Skin of body (tissue), 1 donor: ENCODE measurements at regions not wholly inside any gene's neighbourhood (a gene's known extent, or its start where the extent isn't known, plus 50 kb on each side); places are given as distances from the start of the nearest gene placed in this dataset.

Experiments
- DNase-seq: peaks from one replicate; lab custom pipeline; 2025; lab: John Stamatoyannopoulos, UW

GRCh38 chr20:51100617-51101016 is 77.7 kb upstream of the KCNG1 start:
- DNase-seq: no peak

GRCh38 chr20:51098284-51098810 is 75.4 kb upstream of the KCNG1 start:
- no peak for DNase-seq

DNA sequence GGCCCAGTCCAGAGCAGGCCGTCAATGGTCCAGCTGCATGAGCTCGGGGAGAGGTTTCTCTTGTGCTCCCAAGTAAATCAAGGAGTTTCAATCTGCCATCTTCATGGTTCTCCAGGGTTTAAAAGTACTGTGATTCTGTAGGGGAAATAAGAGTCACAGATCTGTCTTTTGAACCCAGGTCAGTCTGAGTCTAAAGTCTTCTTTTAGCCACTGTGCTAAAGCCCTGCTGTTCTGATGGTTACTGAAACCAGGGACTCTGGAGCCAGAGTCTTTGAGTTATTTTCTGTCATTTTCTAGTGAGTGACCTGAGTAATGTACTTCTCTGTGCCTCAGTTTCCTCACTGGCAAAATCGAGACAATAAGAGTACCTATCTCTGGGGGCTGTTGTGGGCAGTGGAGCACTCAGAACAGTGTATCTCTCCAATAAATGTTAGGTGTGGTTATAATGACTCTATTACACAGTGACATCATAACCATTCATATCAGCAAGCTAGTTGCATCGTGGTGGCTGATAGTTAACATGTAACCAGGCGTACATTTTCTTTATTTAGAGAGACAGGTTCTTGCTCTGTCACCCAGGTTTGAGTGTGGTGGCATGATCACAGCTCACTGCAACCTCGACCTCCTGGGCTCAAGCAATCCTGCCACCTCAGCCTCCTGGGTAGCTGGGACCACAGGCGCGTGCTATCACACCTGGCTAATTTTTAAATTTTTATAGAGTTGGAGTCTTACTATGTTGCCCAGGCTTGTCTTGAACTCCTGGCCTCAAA is 74.6 kb upstream of the KCNG1 start:
- no peak for DNase-seq

GRCh38 chr20:51096582-51097267 is 73.8 kb upstream of the KCNG1 start:
- DNase-seq: no peak

DNA sequence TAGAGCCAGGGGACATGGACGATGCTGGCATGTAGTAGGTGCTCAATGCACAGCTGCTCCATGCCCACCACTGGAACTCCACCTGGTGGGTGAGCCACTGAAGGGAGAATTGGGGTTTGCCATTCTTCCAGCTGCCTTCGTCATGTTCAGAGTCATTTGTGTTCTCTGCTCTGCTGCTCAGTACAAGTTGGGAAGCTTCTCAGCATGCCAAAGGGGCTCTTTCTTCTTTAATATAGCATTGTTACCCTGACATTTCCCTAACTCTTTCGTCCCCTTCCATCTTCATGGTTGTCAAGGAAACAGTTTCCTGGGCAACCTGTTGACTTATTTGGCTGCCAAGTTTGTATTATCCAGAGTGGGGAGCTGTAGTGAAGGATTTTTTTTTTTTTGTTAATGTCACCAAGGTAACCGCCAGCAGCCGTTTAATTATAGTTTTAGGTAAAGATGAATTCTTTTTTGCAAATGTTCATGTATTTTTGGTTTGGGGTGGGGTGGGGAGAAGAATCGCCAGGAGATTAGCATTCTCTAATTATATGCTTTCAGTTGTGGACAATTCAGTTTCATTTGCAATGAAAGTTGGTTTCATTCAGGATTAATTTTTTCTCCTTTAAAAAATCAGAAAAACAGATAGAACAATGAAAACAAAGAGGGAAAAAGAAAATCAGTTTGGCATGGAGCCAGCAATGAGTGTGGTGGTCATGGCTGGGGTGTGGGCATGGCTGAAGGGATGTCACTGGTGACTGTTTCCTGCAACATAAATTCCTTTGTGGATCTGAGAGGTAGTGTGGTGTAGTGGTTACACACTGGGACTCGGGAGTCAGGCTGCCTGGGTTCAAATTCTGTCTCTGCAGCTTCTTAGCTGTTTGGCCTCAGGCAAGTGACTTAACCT is 73.0 kb upstream of the KCNG1 start:
- no peak for DNase-seq

- no peak for DNase-seq
Measured at GRCh38 chr20:51094221-51094620, 71.3 kb upstream of the KCNG1 start.

DNA sequence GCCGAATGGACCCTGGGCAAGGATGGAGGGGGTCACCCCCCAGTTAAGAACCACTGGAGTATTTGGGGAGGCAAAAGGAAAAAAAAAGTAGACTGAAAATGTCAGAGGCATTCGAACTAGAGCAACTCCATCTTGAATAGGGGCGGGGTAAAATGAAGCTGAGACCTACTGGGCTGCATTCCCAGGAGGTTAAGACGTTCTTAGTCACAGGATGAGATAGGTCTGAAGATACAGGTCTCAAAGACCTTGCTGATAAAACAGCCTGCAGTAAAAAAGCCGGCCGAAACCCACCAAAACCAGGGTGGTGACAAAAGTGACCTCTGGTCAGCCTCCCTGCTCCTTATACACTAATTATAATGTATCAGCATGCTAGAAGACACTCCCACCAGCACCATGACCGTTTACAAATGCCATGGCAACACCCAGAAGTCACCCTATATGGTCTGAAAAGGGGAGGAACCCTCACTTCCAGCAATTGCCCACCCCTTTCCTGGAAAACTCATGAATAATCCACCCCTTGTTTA is 70.4 kb upstream of the KCNG1 start:
- no peak for DNase-seq

DNA sequence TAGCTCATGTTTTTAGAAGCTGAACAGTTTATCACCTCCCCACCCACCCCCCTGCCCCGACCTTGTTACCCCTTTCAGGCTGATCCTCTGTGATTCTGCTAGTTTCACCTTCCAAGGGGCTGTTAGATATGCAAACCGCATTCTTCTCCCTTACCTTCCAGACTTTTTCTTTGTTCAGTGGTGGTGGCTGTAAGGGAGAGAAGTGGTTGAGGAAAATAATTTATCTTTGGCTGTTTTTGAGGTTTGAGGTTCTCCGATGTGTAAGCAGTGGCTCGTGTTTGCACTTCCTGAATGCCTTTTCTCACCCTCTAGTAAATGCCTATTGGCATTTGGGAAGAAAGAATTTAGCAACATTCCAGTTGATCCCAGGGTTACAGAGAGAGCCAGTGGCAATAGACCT is 69.4 kb upstream of the KCNG1 start:
- DNase-seq: no peak

GRCh38 chr20:51091406-51092195 is 68.7 kb upstream of the KCNG1 start:
- DNase-seq: no peak

DNA sequence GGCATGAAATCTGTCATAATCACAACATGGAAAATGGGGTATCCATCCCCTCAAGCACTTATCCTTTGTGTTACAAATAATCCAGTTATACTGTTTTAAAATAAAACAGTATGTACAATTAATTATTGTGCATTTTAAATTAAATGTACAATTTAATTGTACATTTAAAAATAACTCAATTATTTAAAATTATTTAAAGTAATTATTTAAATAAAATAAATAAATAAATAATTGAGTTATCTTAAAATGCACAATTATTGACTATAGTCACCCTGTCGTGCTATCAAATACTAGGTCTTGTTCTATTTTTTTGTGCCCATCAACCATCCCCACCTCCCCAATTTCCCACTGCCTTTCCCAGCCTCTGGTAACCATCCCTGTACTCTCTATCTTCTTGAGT is 66.9 kb upstream of the KCNG1 start:
- DNase-seq: no peak

DNA sequence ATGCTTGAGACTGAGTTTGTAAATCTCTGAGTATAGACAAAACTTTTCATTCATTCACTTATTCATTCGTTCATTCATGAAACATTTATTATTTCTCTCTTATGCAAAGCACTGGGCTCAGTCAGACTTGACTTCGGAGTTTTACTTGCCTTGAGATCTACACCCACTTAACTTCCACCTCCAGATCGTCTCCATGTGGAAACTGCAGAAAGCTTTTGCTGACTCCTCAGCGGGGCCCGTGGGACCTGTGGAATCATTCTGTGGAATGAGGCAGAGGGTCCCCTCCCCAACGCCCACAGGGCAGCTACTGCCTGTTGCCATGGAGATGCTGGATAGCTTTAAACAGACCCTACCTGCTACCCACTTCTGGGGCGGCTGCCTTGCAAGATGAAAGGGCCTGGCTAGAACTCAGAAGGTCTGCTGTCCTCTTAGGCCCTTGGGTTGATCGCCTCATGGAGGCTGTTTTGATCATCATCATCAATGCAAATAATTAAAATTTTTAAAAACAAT is 66.4 kb upstream of the KCNG1 start:
- no peak for DNase-seq

- no peak for DNase-seq
Measured at GRCh38 chr20:51087266-51087665, 64.4 kb upstream of the KCNG1 start.

GRCh38 chr20:51085769-51086168 is 62.9 kb upstream of the KCNG1 start:
- no peak for DNase-seq

GRCh38 chr20:51084593-51085377 is 61.9 kb upstream of the KCNG1 start:
- no peak for DNase-seq

DNA sequence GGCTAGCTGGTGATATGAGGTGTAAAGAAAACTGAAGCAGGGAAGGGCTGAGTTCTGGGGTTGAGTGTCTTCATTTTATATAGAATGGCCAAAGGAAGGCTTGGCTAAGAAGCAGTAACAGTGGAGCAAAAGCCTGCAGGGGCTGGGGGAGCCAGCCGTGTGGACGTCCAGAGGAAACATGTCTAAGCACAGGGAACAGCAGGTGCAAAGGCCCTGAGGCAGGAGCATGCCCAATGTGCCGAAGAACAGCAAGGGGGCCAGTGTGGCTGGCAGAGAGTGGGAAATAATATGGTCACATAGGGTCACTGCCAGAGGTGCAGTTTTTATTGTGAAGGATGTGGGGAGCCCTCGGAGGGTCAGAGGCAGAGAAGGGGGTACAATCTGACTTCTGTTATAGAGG is 60.5 kb upstream of the KCNG1 start:
- DNase-seq: no peak

- no peak for DNase-seq
Measured at GRCh38 chr20:51082988-51083387, 60.1 kb upstream of the KCNG1 start.

DNA sequence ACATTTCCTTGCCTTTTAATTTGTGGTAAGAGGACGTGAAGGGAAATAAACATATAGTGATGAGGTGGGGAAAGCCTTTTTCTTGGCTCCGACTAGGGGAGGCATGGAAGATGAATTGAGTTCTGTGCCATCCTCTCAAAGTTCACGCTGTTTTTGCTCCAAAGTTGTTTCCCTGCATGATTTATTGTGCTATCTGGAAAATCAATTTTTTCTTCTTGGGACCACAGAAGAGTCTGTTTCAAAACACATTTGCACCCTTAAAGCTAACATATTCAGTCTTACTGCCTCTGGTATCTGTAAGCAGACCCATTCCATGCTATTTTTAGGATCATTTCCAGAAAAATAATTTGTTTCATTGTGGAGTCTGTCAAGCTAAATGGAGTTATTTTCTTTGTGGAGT is 57.6 kb upstream of the KCNG1 start:
- DNase-seq: no peak

DNA sequence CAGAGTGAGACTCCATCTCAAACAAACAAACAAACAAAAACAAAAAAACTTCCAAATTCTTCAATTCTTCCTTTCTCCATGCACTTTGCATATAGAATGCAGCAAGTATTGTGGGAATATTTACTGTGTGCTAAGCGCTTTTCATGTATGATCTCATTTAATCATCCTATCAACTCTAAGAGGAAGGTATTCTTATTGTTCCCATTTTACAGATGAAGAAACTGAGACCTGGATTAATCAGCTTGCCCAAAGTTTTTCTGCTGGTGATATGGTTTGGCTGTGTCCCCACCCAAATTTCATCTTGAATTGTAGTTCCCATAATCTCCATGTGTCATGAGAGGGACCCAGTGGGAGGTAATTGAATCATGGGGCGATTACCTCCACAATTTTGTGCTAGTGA is 56.6 kb upstream of the KCNG1 start:
- DNase-seq: no peak

DNA sequence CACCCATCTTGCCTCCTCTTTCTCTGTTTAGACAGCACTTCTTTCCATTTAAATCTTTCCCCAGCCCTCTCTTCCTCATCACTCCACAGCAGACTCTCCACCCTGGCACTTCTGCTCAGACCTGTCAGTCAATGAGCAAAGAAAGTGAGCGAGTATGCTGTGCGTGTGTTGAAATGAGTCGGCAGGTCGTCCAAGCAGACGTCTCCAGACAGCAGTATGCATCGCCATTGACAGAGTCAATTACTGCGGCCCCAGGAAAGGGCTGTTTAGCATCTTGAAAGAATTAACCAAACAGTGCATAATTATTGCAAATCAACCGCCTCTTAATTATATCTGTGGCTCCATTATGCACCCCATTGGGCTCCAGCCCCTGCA is 54.8 kb upstream of the KCNG1 start:
- no peak for DNase-seq
